ENCODE measurements at regions not wholly inside any gene's neighbourhood (a gene's known extent, or its start where the extent isn't known, plus 50 kb on each side); places are given as distances from the start of the nearest gene placed in this dataset.

DNA sequence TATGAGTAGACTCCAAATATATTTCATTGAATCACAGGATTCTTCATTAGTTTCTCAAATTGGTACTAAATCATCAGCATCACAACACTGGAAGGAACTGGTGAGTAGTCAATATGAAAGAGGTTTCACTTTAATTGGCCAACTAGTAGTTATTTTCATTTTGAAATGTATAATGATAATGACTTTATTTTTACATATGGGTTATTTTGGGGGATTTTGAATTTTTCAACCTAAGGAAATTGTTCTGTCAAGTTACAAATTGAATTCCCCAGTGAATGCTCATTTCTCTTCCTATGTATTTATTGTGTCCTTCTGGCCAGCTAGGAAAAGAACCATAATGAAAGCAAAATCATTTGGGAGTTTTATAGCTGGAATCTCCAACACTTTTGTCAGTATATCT, 174.2 kb upstream of the ATP2B1 start (continued):
- TF ChIP-seq NR2F1 (conservative IDR thresholded peaks at IDR 0.05) = no peak
- TF ChIP-seq RUNX3 (IDR thresholded peaks at IDR 0.05; ENCODE audit: low read length) = peak; percentile 59; the same call in 1 of the 2 replicates
- TF ChIP-seq ZNF217 (IDR thresholded peaks at IDR 0.05) = 0 out of 2 replicates have a peak, but pooled peaks have one; percentile 35
- TF ChIP-seq IKZF1 (conservative IDR thresholded peaks at IDR 0.05) = peak; percentile 8; the same call in 1 of the 2 replicates
- TF ChIP-seq, protein P1, sequence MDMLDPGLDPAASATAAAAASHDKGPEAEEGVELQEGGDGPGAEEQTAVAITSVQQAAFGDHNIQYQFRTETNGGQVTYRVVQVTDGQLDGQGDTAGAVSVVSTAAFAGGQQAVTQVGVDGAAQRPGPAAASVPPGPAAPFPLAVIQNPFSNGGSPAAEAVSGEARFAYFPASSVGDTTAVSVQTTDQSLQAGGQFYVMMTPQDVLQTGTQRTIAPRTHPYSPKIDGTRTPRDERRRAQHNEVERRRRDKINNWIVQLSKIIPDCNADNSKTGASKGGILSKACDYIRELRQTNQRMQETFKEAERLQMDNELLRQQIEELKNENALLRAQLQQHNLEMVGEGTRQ (IDR thresholded peaks at IDR 0.05; ENCODE audit: borderline replicate concordance, low read depth, low read length) = no peak
- TF ChIP-seq, protein P2, sequence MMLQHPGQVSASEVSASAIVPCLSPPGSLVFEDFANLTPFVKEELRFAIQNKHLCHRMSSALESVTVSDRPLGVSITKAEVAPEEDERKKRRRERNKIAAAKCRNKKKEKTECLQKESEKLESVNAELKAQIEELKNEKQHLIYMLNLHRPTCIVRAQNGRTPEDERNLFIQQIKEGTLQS (IDR thresholded peaks at IDR 0.05; ENCODE audit: borderline replicate concordance, extremely low read depth, low read depth, low read length) = no peak
- TF ChIP-seq ATF7 (IDR thresholded peaks at IDR 0.05; ENCODE audit: low read depth) = no peak
- TF ChIP-seq CREB1 (IDR thresholded peaks at IDR 0.05; ENCODE audit: low read depth) = no peak
- TF ChIP-seq MEF2B (IDR thresholded peaks at IDR 0.05; ENCODE audit: partially characterized antibody, poor library complexity, severe bottlenecking) = peak; percentile 74
- TF ChIP-seq JUNB (IDR thresholded peaks at IDR 0.05) = peak; percentile 74
- no peak for TF ChIP-seq NFXL1 (IDR thresholded peaks at IDR 0.05; ENCODE audit: borderline replicate concordance)
- TF ChIP-seq, protein P3, sequence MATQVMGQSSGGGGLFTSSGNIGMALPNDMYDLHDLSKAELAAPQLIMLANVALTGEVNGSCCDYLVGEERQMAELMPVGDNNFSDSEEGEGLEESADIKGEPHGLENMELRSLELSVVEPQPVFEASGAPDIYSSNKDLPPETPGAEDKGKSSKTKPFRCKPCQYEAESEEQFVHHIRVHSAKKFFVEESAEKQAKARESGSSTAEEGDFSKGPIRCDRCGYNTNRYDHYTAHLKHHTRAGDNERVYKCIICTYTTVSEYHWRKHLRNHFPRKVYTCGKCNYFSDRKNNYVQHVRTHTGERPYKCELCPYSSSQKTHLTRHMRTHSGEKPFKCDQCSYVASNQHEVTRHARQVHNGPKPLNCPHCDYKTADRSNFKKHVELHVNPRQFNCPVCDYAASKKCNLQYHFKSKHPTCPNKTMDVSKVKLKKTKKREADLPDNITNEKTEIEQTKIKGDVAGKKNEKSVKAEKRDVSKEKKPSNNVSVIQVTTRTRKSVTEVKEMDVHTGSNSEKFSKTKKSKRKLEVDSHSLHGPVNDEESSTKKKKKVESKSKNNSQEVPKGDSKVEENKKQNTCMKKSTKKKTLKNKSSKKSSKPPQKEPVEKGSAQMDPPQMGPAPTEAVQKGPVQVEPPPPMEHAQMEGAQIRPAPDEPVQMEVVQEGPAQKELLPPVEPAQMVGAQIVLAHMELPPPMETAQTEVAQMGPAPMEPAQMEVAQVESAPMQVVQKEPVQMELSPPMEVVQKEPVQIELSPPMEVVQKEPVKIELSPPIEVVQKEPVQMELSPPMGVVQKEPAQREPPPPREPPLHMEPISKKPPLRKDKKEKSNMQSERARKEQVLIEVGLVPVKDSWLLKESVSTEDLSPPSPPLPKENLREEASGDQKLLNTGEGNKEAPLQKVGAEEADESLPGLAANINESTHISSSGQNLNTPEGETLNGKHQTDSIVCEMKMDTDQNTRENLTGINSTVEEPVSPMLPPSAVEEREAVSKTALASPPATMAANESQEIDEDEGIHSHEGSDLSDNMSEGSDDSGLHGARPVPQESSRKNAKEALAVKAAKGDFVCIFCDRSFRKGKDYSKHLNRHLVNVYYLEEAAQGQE (IDR thresholded peaks at IDR 0.05; ENCODE audit: low read depth, low read length) = no peak
- TF ChIP-seq CREM (IDR thresholded peaks at IDR 0.05; ENCODE audit: low read depth) = peak; percentile 37; the same call in 1 of the 2 replicates
- TF ChIP-seq MTA3 (IDR thresholded peaks at IDR 0.05; ENCODE audit: borderline replicate concordance, low read length) = no peak
- TF ChIP-seq MYC (IDR thresholded peaks at IDR 0.05; ENCODE audit: insufficient read depth, insufficient read length, insufficient replicate concordance, low read length, severe bottlenecking) = no peak
- peak; percentile 28; the same call in 1 of the 2 replicates for TF ChIP-seq NFIC (IDR thresholded peaks at IDR 0.05; ENCODE audit: low read depth, low read length)
- TF ChIP-seq CBX3 (IDR thresholded peaks at IDR 0.05; ENCODE audit: borderline replicate concordance, low read depth) = no peak
- no peak for TF ChIP-seq HDGF (IDR thresholded peaks at IDR 0.05)
- no peak for TF ChIP-seq NFYB (IDR thresholded peaks at IDR 0.05; ENCODE audit: insufficient read depth, low read depth, low read length)
- no peak for TF ChIP-seq ZBED1 (IDR thresholded peaks at IDR 0.05; ENCODE audit: borderline replicate concordance)
- TF ChIP-seq IKZF2 (IDR thresholded peaks at IDR 0.05) = no peak
- no peak for TF ChIP-seq ZNF24 (IDR thresholded peaks at IDR 0.05)
- TF ChIP-seq MEF2A (IDR thresholded peaks at IDR 0.05; ENCODE audit: insufficient read depth, low read depth, low read length) = peak; percentile 87
- no peak for TF ChIP-seq SMC3 (IDR thresholded peaks at IDR 0.05; ENCODE audit: borderline replicate concordance, low read length)
- peak; percentile 56; the same call in 1 of the 2 replicates for TF ChIP-seq FOXM1 (IDR thresholded peaks at IDR 0.05; ENCODE audit: low read depth, low read length)
- TF ChIP-seq, protein P4, sequence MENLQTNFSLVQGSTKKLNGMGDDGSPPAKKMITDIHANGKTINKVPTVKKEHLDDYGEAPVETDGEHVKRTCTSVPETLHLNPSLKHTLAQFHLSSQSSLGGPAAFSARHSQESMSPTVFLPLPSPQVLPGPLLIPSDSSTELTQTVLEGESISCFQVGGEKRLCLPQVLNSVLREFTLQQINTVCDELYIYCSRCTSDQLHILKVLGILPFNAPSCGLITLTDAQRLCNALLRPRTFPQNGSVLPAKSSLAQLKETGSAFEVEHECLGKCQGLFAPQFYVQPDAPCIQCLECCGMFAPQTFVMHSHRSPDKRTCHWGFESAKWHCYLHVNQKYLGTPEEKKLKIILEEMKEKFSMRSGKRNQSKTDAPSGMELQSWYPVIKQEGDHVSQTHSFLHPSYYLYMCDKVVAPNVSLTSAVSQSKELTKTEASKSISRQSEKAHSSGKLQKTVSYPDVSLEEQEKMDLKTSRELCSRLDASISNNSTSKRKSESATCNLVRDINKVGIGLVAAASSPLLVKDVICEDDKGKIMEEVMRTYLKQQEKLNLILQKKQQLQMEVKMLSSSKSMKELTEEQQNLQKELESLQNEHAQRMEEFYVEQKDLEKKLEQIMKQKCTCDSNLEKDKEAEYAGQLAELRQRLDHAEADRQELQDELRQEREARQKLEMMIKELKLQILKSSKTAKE (IDR thresholded peaks at IDR 0.05; ENCODE audit: low read depth, poor library complexity, severe bottlenecking) = peak; percentile 61
- no peak for TF ChIP-seq SMAD5 (IDR thresholded peaks at IDR 0.05; ENCODE audit: low read depth)
- no peak for TF ChIP-seq POU2F2 (IDR thresholded peaks at IDR 0.05; ENCODE audit: borderline replicate concordance, low read depth, low read length)

Data from GM12878 (cell line).